Nephron progenitor cell (in vitro differentiated cells): ENCODE measurements at regions not wholly inside any gene's neighbourhood (a gene's known extent, or its start where the extent isn't known, plus 50 kb on each side); places are given as distances from the start of the nearest gene placed in this dataset.

Experiments used
- DNase-seq: peaks from one replicate; pipeline ENCODE4 v3.0.0; 2021
- H3K27ac Mint-ChIP-seq: 2 replicates; pipeline ENCODE4 v1.8.0; 2021; ENCODE audit warnings: mild to moderate bottlenecking, moderate library complexity, mixed read lengths
- H3K27me3 Mint-ChIP-seq: 2 replicates; pipeline ENCODE4 v1.8.0; 2021; ENCODE audit warnings: mild to moderate bottlenecking, low read depth, mixed read lengths; ENCODE audit not compliant: poor library complexity
- H3K36me3 Mint-ChIP-seq: 2 replicates; pipeline ENCODE4 v1.8.0; 2021; ENCODE audit warnings: low read depth, mixed read lengths
- H3K4me1 Mint-ChIP-seq: 2 replicates; pipeline ENCODE4 v1.8.0; 2021; ENCODE audit warnings: mixed read lengths
- H3K4me3 Mint-ChIP-seq: 2 replicates; pipeline ENCODE4 v1.8.0; 2021; ENCODE audit warnings: mild to moderate bottlenecking, moderate library complexity, mixed read lengths
- H3K9me3 Mint-ChIP-seq: 2 replicates; pipeline ENCODE4 v1.8.0; 2021; ENCODE audit warnings: mild to moderate bottlenecking, moderate library complexity, mixed read lengths
- TF ChIP-seq, protein P1 (sequence below): fragments of 200-600 bp; sonication (generic); IDR thresholded peaks from 2 replicates; pipeline ENCODE4 v1.5.0; 2021; ENCODE audit warnings: antibody characterized with exemption

DNA sequence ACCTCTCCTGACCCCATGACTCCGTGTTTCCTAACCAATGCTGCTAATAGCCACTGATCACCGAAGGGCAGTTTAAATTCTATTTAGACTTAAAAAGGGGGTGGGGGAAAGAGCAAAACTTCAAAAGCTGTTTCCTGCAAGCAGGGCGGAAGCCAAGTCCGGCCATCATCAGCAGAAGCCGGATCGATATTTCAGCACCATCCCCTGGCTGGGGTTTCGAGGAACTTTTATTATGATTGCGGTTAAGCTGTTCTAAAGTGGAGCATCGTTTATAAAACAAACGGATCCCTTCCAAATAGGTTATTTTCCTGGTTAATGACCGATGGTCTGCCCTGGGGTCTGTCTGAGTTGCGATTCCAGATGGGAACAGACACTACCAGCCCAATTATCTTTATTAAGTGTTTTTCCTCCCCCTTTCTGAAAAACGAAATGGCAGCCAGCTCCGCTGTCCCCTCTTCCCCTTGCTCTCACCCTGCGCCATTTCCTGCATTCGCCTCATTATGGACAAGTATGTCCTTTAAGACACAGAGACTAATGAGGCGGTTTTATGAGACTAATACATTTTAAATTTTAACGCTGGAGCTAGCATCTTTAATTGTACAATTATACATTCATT lies 76.1 kb upstream of the IRX3 start:
- peaks cover 44% of the 10 kb centered on the region for H3K4me1 Mint-ChIP-seq

DNA sequence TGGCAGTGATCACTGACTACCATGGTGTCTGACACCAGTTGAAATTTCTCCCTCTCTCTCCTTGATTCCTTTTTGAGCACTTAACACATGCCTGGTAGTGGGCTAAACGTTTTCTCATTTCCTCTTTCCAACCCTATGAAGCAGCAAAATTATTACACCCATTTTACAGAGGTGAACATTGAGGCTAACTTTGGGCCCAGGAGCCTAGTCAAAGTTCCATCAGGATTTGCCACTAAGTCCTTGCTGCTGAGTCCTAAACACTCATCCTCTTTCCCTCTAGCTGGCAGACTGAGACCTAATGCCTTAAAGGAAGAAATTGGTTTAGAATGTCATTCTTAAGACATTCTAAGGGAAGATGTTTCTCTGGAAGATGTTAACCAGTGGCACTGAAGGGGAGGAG lies 74.7 kb upstream of the IRX3 start:
- no peaks in the 10 kb centered on the region for H3K36me3 Mint-ChIP-seq

More for the DNA sequence above, 76.1 kb upstream of the IRX3 start:
- H3K27ac Mint-ChIP-seq = peak overlapping the region; percentile 73
- peaks cover 57% of the 10 kb centered on the region for H3K27me3 Mint-ChIP-seq
- peak overlapping the region; percentile 58 for H3K4me3 Mint-ChIP-seq
- TF ChIP-seq, protein P1, sequence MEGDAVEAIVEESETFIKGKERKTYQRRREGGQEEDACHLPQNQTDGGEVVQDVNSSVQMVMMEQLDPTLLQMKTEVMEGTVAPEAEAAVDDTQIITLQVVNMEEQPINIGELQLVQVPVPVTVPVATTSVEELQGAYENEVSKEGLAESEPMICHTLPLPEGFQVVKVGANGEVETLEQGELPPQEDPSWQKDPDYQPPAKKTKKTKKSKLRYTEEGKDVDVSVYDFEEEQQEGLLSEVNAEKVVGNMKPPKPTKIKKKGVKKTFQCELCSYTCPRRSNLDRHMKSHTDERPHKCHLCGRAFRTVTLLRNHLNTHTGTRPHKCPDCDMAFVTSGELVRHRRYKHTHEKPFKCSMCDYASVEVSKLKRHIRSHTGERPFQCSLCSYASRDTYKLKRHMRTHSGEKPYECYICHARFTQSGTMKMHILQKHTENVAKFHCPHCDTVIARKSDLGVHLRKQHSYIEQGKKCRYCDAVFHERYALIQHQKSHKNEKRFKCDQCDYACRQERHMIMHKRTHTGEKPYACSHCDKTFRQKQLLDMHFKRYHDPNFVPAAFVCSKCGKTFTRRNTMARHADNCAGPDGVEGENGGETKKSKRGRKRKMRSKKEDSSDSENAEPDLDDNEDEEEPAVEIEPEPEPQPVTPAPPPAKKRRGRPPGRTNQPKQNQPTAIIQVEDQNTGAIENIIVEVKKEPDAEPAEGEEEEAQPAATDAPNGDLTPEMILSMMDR = no peak
- no peaks in the 10 kb centered on the region for H3K9me3 Mint-ChIP-seq
- DNase-seq = no peak
- H3K36me3 Mint-ChIP-seq = no peaks in the 10 kb centered on the region

DNA sequence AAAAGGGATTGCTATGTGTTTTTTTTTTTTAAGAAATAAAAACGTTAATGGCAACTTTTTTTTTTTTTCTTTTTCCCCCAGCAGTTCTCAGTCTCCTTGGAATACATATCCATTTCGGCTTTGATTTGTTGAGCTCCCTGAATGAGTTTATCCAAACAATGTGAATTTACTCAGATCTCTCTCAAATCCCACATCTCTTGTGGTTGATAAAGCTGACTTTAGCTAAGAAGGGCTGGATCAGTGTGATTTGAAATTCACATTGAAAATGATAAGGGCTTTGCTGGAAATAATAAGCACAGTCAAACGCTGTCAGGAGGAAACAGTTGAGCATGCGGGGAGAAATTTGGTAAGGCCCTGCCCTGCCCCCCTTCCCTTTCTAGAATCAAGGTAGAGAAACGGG lies 74.1 kb upstream of the IRX3 start:
- TF ChIP-seq, protein P1 = no peak
- no peak overlapping the region for H3K27ac Mint-ChIP-seq
- H3K4me1 Mint-ChIP-seq = peaks cover 44% of the 10 kb centered on the region
- DNase-seq = no peak
- H3K4me3 Mint-ChIP-seq = no peak overlapping the region
- H3K36me3 Mint-ChIP-seq = no peaks in the 10 kb centered on the region
- peaks cover 3% of the 10 kb centered on the region for H3K9me3 Mint-ChIP-seq
- H3K27me3 Mint-ChIP-seq = peaks cover 59% of the 10 kb centered on the region

More for the DNA sequence above, 74.7 kb upstream of the IRX3 start:
- no peak overlapping the region for H3K27ac Mint-ChIP-seq
- peaks cover 62% of the 10 kb centered on the region for H3K27me3 Mint-ChIP-seq
- H3K4me1 Mint-ChIP-seq = peaks cover 44% of the 10 kb centered on the region
- no peaks in the 10 kb centered on the region for H3K9me3 Mint-ChIP-seq
- TF ChIP-seq, protein P1 = no peak
- no peak overlapping the region for H3K4me3 Mint-ChIP-seq
- DNase-seq = no peak

DNA sequence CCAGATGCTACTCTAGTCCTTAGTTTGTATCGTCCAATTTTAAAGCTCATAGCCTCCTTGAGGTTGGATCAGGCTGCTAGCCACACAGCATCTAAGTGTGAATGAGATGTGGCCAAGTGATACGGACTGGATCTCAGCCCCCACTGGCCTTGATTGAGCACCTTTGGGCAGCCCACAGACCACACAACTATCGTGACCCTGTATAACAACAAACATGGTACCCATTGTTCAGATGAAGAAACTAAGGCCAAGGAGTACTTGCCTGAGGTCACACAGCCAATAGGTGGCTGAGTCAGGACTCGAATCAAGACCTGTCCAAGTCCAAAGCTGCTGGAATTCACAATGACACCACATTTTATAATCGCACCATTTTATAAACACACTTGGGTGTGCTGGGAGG lies 73.0 kb upstream of the IRX3 start:
- Mint-ChIP-seq H3K4me3 (no peak overlapping the region), H3K27me3 (peaks cover 48% of the 10 kb centered on the region), H3K9me3 (peaks cover 14% of the 10 kb centered on the region), H3K36me3 (peaks cover under 1% of the 10 kb centered on the region), H3K4me1 (peaks cover 44% of the 10 kb centered on the region), H3K27ac (no peak overlapping the region)
- no peak for DNase-seq
- TF ChIP-seq, protein P1 = no peak

DNA sequence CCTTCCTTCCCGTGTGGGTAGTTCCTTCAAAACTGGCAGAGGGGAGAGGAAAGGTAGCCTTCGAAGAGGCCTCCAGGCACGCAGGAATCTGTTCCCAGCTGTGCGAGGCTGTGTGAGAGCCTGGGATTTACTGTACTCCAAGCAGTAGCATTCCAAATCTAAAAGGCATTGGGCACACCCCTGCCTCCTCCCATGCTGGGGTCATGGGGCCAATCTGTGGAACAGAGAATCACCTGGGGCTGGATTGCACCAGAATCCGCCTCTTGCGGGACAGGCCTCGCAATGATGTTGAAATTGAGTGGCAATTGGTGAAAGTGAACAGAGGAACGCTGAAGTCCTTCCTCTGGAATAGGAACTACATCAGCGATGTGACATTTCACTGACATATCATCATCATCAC lies 72.5 kb upstream of the IRX3 start:
- DNase-seq = no peak
- Mint-ChIP-seq H3K9me3 (peaks cover 19% of the 10 kb centered on the region), H3K4me3 (no peak overlapping the region), H3K4me1 (peaks cover 43% of the 10 kb centered on the region), H3K27me3 (peaks cover 45% of the 10 kb centered on the region), H3K27ac (peak overlapping the region; percentile 75), H3K36me3 (peaks cover 6% of the 10 kb centered on the region)
- TF ChIP-seq, protein P1 = no peak

DNA sequence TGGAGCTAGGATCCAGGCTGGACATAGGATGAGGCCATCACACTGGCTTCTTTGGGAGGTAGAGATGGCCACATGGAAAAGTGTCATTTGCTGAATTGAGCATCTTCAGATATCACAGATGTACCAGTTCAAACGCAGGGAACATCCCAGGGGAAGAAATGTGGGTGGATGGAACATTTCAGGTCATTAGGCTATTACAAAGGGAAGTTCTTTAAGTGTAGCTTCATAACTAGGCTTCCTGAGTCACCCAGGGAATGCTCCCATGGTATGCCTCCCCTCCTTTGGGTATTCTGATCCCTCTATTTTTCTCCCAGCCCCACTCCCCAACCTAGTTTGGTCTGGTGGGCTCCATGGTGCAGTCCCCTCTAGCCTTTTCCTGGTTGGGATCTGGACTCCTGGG lies 69.8 kb upstream of the IRX3 start:
- Mint-ChIP-seq H3K4me1 (peaks cover 16% of the 10 kb centered on the region), H3K4me3 (no peak overlapping the region), H3K36me3 (peaks cover 8% of the 10 kb centered on the region), H3K27ac (no peak overlapping the region), H3K9me3 (peaks cover 33% of the 10 kb centered on the region), H3K27me3 (peaks cover 43% of the 10 kb centered on the region)
- TF ChIP-seq, protein P1 = no peak
- no peak for DNase-seq
